HS-5 (cell line): ENCODE measurements at regions not wholly inside any gene's neighbourhood (a gene's known extent, or its start where the extent isn't known, plus 50 kb on each side); places are given as distances from the start of the nearest gene placed in this dataset.
"Not testable (repeated sequence)": the region's sequence is repeated elsewhere in the genome, so short reads cannot be mapped to it uniquely, and the experiment has no call there.

Experiments used
- DNase-seq: peaks from one replicate; pipeline ENCODE4 v3.0.0-alpha.2; 2012; ENCODE audit warnings: low read depth

GRCh38 chr7:115352375-115352774, 430.5 kb downstream of the MDFIC start:
- DNase-seq = peak; percentile 61

DNA sequence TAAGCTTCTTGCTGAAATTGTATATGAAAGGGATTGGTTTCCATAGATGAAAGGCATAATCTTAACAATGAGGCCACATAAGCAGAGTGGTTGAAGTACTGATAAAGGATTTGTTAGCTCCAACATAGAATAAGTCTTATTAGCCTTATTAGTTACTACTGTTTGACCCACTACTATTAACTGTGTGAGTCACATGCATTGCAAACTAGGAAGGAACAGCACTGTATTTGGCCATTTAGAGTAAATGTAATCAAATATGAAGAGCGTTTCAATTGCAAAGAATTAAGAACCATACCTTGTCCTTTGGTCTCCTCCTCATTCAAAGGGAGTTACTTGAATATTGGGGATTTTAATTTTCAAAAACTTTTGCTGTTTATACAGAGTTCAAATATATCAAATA, 428.9 kb downstream of the MDFIC start:
- no peak for DNase-seq

DNA sequence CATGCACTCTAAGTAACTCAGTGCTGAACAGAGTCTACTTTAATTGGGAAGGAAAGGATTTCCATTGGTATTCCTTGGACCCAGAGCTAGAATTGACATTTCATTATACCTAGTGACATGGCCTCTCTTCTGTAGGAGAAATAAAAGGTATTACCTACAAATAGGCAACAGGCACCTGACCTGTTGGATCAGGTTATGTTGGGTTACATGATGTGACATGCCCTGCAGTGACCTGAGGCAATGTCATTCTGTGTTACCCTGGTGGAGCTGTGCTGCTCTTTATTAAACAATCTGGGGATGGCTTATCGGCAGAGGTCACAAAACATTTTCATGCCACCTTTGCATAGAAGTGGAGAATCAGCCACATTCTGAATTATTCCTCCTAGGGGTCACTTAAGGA, 427.7 kb downstream of the MDFIC start:
- DNase-seq = no peak

DNA sequence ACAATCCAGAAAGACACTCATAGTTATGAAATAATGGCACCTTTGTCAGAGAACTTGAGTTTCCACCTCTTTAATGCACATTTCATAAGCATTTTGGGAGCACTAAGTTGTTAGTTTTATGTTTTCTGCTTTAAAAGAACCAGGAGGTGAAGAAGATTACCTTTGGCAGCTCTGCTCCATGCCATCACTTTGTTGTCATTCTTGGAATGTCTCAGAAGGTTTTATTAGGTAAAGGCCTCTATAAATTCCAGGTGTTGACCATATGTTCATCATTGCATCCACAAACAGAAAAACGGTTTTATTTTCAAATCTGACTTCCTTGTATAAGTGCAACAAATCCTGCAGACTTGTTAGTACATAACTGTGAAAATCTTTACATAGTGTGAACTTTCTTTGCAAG, 424.8 kb downstream of the MDFIC start:
- no peak for DNase-seq

DNA sequence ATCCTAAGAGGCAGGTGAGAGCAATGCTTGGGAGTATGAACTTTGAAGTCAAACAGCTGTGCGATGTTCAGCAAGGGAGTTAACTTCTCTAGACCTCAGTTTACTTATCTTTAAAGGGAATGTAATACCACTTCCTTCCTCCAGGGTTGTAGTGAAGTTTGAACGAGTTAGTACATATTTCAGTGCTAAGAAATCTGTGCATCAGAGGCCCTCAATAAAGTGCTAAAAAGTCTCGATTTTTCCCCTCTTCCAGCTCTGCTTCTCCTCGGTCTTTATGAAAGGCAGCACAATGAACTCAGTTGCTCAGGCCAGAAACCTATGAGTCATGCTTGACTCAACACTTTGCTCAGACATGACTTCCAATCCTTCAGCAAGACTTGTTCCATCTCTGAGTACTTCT, 418.9 kb downstream of the MDFIC start:
- DNase-seq = peak; percentile 63

DNA sequence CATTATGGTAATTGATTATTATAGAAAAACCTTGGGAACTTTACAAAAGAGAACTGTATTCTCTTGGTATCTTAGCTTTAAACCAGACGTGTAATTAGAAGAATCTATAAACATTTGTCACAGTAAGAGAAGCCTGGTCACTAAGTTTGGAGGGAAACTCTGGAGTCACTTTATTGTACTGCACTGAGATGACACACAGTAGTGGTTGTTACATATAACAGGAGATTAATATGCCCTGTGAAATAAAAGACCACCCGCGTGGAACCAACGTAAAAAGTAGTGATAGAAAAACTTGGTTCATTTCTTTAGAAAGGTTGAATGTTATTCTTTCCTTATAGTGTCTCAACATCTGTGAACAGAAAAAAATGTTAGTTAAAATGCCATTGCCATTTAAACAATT, 416.1 kb downstream of the MDFIC start:
- no peak for DNase-seq

- no peak for DNase-seq
Observed at GRCh38 chr7:115332691-115333090, 410.8 kb downstream of the MDFIC start.

GRCh38 chr7:115329006-115329405, 407.1 kb downstream of the MDFIC start:
- DNase-seq = no peak

DNA sequence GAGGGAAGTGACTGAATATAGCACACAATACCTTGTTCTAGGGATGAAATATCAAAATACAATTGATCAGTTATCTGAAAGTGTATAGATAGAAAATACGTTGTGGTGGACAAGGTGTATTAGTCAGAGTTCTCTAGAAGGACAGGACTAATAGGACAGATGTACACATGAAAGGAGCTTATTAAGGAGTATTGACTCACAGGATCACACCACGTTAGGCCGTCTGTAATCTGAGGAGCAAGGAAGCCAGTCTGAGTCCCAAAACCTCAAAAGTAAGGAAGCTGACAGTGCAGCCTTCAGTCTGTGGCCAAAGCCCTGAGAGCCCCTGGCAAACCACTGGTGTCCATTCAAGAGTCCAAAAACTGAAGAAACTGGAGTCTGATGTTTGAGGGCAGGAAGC, 406.1 kb downstream of the MDFIC start:
- no peak for DNase-seq

- no peak for DNase-seq
Observed at GRCh38 chr7:115327326-115327725, 405.4 kb downstream of the MDFIC start.

DNA sequence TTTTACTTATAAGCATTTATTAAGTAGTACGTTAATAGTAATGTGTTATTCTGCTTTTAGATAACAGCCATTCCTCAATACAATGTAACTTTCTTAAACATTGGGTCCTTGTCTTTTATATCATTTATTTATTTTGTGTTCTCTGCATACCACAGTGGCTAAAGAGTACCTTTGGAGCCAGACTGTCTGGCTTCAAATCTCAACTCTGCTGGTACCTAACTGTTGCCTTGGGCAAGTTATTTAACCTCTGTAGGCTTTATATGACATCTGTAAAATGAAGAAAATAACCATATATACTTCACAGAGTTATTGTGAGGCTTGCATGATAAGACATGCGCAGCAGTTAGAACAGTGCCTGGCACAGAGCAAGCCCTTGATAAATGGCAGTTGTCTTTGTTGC, 397.6 kb downstream of the MDFIC start:
- no peak for DNase-seq

- DNase-seq = not testable (repeated sequence)
Observed at GRCh38 chr7:115310316-115310715, 388.4 kb downstream of the MDFIC start.

DNA sequence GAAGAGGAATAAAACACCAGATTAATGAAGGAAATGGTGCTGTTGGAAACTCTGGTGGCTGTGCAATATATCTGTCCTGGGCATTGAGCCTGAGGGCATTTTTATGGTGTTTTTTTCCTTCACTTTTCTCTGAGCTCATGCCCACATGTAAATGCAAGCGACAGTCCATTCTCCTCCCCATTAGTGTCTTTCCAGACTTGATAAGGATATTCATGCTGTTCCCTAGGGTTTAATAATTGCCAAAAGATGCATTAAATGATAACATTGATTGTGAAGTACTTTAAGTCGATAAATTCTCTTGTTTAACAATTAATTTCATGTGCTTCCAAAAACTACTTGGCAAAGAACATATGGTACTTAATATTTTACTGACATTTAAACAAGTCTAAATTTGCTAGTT, 384.7 kb downstream of the MDFIC start:
- DNase-seq = no peak

- no peak for DNase-seq
Observed at GRCh38 chr7:115300231-115300870, 378.5 kb downstream of the MDFIC start.

DNA sequence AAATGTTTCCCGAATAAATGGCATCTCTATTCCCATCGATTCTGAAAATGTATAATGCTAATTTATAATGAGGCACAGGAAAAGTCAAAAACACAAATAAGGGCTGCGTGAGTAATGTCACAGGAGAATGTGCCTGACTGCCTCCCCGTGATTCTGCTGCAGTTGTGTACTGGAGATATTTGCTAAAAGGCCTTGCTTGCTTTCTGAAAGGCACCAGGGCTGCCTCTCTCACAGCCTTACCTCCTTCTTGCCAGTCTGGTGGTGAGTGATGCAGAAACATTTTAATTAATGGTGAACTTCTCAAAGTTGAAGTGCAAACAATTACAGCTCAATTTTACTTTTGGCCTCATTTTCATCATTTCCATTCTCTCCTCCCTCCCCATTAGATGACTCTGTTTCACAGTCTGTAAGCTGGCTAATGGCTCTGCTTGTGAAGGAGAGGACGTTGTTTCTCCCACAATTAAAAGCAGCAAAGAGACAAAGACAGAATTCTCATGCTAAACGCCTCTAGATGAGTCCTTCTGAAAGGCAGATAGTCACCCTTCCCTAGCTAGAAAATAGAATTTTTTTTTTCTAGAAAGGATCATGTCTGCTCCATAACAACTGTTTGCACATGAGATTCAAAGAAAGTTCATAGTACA, 377.6 kb downstream of the MDFIC start:
- DNase-seq = no peak

GRCh38 chr7:115297656-115298055, 375.8 kb downstream of the MDFIC start:
- DNase-seq = no peak

DNA sequence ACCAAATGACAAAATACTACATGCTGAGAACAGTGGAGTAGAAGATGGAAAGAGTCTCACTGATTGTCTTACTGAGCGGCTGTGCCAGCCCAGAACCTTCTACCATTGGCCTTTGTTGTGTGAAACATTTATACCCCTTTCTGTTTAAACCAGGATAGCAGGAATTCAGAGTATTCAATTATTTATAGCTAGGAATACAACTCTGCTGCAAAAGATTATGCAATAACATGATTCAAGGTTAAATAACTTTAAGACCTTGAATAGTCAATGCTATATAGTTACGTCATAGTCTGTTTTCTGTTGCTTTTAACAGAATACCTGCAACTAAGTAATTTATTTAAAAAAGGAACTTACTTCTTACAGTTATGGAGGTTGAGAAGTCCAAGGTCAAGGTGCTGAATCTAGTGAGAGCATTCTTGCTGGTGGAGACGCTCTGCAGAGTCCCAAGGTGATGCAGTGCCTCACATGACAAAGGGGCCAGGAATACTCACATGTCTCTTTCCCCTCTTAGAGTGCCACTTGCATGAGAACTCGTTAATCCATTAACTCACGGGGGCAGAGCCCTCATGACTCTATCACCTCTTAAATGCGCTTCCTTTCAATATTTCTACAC, 371.8 kb downstream of the MDFIC start:
- no peak for DNase-seq

GRCh38 chr7:115292381-115292780, 370.5 kb downstream of the MDFIC start:
- DNase-seq = no peak

DNA sequence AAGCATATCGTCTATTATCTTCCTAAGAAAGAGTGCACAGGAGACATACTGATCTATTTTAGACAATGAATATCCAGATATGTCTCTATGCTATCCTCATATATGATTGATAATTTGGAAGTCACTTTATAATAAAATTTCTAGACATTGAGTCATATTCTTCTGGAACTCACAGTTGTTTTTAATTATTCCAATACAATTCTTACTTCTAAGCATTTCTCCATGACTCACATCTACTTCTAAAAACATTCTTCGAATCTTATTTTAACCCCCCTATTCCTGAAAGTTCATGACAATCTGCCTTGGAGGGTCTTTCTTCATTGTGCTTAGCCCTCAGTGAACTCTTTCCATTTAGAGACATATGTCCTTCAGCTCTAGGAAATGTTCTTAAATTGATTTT, 368.1 kb downstream of the MDFIC start:
- no peak for DNase-seq

GRCh38 chr7:115276791-115277190, 354.9 kb downstream of the MDFIC start:
- no peak for DNase-seq

GRCh38 chr7:115273855-115274254, 352.0 kb downstream of the MDFIC start:
- DNase-seq = not testable (repeated sequence)

DNA sequence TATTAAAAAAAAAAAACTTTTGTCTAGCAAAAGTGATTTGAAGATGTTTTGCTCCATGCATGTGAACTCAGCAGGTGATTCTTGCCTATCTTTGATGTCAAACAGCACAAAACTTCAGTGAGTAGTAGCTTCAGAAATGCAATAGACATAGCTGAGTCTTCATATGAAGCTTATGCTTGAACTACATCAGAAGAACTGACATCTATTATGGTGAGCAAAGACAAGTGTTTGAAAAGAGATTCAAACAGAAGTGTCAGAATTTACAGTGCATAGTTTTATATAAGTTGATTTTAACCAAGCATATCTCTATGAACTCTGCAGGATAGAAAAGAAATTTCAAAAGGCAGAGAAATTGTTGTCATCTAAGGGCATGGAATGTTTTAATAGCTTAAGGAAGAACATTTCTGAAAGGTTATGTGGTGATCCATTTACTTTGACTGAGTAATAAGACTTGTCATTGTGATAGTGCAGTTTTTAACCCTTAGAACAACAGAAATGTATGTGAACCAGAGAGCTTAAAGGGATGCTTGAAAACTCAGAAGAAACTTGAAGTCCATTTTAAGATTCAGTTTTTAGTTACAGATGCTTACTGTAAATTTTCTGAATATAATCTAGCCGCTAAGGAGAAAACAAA, 351.4 kb downstream of the MDFIC start:
- no peak for DNase-seq
